Kidney glomerular epithelial cell (primary cell): ENCODE measurements at regions not wholly inside any gene's neighbourhood (a gene's known extent, or its start where the extent isn't known, plus 50 kb on each side); places are given as distances from the start of the nearest gene placed in this dataset.
"Not testable (repeated sequence)": the region's sequence is repeated elsewhere in the genome, so short reads cannot be mapped to it uniquely, and the experiment has no call there.

Experiments used
- DNase-seq: peaks from one replicate; lab custom pipeline; 2025; lab: John Stamatoyannopoulos, UW

GRCh38 chr6:147911686-147912085 lies 403.2 kb downstream of the SAMD5 start:
- no peak for DNase-seq

- no peak for DNase-seq
These were observed 414.3 kb downstream of the SAMD5 start for GRCh38 chr6:147922799-147923198.

GRCh38 chr6:147924598-147924997 lies 416.1 kb downstream of the SAMD5 start:
- no peak for DNase-seq

GRCh38 chr6:147925826-147926225 lies 416.8 kb upstream of the SASH1 start:
- DNase-seq: no peak

- no peak for DNase-seq
These were observed 411.9 kb upstream of the SASH1 start for GRCh38 chr6:147930745-147931144.

- no peak for DNase-seq
These were observed 409.4 kb upstream of the SASH1 start for GRCh38 chr6:147933224-147933623.

GRCh38 chr6:147935656-147936055 lies 407.0 kb upstream of the SASH1 start:
- DNase-seq: no peak

- no peak for DNase-seq
These were observed 405.8 kb upstream of the SASH1 start for GRCh38 chr6:147936703-147937470.

- no peak for DNase-seq
These were observed 401.5 kb upstream of the SASH1 start for GRCh38 chr6:147941143-147941542.

GRCh38 chr6:147942363-147942762 lies 400.3 kb upstream of the SASH1 start:
- no peak for DNase-seq

- no peak for DNase-seq
These were observed 398.5 kb upstream of the SASH1 start for GRCh38 chr6:147944122-147944521.

- no peak for DNase-seq
These were observed 395.1 kb upstream of the SASH1 start for GRCh38 chr6:147947521-147947920.

GRCh38 chr6:147949981-147950622 lies 392.5 kb upstream of the SASH1 start:
- peak; percentile 13 for DNase-seq

- no peak for DNase-seq
These were observed 392.0 kb upstream of the SASH1 start for GRCh38 chr6:147950623-147950987.

- no peak for DNase-seq
These were observed 390.9 kb upstream of the SASH1 start for GRCh38 chr6:147951726-147952125.

GRCh38 chr6:147954938-147955337 lies 387.7 kb upstream of the SASH1 start:
- DNase-seq: no peak

GRCh38 chr6:147958683-147959082 lies 384.0 kb upstream of the SASH1 start:
- DNase-seq: no peak

GRCh38 chr6:147961481-147962141 lies 381.0 kb upstream of the SASH1 start:
- DNase-seq: no peak

- DNase-seq: not testable (repeated sequence)
These were observed 377.2 kb upstream of the SASH1 start for GRCh38 chr6:147965448-147965847.

GRCh38 chr6:147970970-147971369 lies 371.7 kb upstream of the SASH1 start:
- DNase-seq: no peak

GRCh38 chr6:147972448-147972847 lies 370.2 kb upstream of the SASH1 start:
- DNase-seq: no peak

GRCh38 chr6:147973806-147974205 lies 368.8 kb upstream of the SASH1 start:
- no peak for DNase-seq

- peak; percentile 22 for DNase-seq
These were observed 368.3 kb upstream of the SASH1 start for GRCh38 chr6:147974376-147974775.
